GM19238 (cell line): ENCODE measurements at regions not wholly inside any gene's neighbourhood (a gene's known extent, or its start where the extent isn't known, plus 50 kb on each side); places are given as distances from the start of the nearest gene placed in this dataset.

Source experiments
- DNase-seq: peaks from one replicate; pipeline ENCODE4 v3.0.0; 2011; ENCODE audit warnings: low spot score; ENCODE audit not compliant: insufficient read length

DNA sequence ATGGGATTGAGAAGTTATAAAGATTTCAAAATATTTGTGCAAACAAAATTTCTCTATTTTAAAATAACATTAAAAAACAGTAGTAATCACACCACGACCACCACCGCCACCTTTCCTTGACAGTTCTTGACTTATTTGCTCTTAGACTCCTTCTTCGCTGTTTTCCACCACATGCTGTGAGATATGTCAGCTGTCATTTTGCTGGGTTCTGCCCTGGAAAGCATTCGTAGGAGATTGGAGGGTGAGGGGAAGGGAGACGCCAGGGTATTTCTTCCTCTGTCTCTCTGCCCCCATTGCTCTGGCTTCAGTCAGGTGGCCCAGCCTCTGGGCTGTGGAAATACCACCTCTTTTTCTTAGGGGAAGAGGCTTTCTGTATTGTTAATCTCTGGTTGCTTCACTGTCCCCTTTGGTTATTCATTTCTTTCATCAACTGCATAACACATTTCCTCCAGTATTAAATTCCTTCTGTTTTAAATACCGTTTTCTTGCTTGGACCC lies 186.2 kb downstream of the NEDD1 start:
- no peak for DNase-seq

DNA sequence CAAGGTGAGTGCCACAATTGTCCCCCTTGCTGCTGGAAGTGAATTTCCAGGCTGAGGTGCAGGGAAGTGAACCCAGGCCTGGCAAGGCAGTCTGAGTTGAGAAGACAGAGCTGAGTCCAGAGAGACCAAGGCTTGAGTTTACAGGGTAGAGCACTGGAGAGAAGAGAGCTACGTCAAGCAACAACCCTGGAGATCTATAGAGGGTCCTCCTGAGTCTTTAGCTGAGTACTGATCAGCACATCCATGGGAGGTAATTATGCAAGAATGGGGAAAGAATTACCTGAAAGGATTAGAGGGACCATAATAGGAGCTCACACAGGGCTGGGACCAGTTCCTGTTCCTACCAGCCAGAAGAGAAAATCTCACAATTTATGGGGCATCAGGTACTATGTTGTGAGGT lies 190.7 kb downstream of the NEDD1 start:
- DNase-seq = no peak

DNA sequence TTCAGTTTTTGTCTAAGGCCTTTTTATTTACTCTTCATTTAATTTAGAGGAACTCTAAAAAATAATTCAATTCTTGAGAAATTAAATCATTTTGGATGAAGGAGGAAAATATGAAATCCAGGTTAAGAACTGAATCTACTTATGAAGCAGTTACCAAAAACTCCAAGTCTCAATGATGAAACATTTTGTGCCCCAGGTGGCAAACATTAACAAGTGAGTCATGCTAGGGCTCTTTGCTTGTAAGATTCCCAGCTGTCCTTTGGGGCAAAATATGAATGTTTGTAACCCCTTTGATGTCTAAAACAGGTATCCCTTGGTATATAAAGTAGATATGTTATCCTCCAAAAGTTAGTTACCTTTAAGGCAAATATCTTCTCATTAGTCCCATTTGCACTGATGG lies 202.4 kb downstream of the NEDD1 start:
- no peak for DNase-seq

DNA sequence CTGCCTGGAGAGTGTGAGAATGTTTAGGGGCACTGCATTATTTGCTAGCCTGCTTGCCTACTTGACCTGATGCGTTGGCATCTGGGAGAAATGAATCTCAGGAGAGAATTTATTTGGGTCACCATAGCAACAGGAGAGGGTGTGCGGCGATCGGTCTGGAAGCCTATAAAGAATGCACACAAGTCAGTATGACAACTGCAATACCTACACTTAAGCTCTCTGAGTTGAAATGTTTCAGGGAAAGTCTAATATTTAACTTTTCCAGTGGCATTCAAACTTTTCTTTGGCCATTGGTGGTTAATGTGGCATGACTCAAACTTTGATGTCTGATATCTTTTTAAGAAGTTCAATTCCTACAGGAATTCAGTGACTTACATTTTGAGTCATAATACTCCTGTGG lies 205.1 kb downstream of the NEDD1 start:
- no peak for DNase-seq

DNA sequence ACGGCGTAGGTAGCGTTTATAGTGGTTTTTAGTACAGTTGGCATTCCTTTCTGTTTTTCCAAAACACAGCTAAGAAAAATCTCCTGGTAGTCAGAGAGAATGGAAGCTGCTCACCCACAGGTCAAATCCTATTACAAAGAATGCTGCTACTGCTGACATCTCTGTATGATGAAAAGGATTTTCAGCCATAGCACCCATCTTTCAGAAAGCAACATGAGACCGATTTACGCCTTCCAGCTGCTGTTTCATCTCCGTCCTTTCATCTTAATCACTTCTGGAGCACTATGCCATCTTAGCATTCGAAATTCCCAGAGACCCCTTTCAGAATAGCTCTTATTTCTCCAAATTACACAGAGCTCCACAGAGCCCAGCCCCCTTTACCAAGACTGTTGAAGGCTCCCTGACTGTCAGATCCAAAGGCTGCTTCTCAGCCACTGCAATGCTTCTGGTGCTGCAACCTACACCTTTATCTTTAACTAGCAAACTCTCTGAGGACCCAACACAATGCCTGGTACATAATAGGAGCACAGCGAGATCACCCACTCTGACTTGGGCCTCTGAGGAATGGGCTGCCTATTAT lies 211.8 kb downstream of the NEDD1 start:
- DNase-seq = no peak

DNA sequence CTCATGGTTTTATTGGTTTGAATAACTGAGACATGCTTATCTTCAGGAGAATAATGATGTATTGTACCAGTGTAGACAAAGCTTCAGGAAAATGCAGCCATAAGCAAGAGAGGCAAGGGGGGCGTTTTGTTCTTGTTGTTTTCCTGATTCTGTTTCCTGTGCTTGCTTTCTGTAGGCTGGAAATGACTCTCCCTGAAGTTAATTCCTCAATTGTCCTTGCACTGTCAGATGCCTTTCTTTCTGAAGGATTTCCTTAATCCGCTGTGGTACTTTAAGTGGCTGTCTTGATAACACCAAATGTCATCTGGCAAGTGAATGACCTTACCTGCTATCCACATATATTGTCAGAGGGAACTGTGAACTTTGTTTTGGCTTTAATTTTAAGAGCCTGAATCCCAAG lies 220.0 kb downstream of the NEDD1 start:
- no peak for DNase-seq

DNA sequence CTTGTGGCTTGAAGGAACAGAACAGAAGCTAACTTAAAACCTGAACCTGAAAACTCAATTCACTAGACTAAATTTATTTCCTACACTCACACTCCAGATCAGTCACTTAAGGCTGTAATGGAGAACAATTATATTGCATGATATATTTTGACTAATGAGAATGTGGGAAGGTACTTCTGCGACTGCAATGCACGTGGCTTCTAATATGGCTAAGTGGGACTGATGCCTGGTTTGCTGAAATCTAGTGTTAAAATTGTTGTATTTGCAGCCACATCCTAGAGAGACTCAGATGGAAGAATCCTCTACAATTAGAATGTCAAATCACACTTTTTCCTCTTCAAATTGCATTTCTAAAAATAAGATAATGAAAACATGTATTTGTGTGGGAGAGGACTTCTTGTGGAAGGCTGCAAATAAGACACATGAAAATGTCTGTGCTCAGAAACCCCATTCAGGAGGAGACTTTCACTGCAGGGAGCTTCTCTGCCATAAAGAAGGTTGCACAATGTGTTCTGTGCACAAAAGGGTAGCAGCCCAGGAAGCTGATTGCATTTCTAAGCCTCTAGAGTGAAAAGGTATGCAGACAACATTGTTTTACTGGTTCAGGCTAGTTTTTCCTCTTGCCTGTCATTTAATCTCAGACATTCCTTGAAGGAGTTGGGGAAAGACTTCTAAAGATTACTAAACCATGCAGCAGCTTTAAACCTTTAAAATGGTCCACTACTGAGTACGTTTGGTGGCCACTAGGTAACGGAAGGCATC lies 224.3 kb downstream of the NEDD1 start:
- DNase-seq = no peak

DNA sequence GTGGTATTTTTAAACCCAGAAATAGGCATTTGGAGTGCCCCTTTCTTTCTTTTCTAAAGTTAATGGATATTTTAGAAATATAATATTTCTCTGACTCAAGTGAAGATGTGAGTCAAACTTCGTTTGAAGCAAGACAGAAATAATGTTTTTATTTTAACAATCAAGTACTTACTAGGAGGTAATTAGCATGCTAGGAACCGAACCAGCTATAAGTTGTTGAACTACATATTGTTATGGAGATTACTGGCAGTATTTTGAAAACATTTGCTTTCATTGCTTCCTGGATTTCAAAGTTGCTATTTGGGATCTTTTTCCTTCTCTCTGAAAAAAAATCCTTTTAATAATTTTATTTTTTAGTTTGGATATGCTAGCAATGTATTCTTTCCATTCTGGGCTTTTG lies 225.2 kb downstream of the NEDD1 start:
- DNase-seq = no peak

DNA sequence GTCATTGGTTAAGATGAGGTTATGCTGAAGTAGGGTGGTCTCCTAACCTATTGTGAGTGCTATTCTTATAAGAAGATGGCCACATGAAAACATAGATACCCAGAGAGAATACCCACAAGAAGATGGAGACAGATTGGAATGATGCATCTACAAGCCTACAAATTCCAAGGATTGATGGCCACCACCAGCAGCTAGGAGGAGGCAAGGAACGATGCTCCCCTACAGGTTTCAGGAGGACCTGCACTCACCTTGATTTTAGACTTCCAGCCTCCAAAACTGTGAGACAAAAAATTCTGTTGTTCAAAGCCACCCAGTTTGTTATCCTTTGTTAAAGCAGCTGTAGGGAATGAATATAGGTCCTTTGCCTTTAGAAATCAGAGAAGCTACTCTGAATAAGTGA lies 227.4 kb downstream of the NEDD1 start:
- no peak for DNase-seq

DNA sequence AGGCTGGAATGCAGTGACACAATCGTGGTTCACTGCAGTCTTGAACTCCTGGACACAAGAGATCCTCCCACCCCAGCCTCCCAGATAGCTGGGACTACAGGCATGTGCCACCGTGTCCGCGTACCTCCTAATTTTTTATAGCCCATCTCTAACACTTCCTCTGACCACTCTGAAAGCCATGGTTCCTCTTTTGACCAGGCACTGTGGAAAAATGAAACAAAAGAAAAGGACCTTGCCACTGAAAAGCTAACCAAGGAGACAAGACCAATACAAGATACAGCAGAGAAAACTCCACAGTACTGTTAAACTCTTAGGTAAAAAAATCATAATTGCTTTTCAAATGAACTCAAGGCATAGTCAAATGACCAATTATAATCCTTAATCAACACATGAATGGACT lies 233.3 kb downstream of the NEDD1 start:
- DNase-seq = no peak

DNA sequence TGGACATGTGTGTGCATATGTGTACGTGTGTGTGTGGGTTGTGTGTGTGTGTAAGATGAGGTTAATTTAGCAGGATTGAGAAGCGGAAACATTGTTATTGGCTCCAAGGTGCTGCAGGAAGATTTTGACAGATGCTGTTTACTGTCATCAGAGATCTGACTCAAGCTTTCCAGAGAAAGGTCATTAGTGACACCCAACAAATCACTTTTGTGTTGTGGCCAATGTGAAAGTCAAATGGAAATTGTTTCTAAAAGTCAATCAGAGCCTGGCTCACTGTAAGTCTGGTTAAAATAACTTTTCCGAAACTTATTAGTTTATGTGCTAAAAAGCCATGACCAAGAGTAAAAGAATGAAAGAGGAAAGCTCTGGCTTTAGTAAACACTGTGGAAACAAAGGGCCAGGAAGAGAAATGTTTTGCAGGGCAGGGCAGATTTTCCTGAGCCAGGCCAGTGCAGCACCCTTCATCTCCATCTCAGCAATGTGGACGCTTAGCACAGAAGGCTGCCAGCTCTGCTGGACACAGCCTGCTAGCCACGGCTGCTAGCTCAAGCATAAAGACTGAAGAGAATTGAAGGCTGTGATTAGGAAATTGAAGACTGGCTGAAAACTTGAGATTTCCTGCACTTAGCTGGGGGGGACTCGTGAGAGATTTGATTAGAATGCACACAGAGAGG lies 235.8 kb downstream of the NEDD1 start:
- no peak for DNase-seq

DNA sequence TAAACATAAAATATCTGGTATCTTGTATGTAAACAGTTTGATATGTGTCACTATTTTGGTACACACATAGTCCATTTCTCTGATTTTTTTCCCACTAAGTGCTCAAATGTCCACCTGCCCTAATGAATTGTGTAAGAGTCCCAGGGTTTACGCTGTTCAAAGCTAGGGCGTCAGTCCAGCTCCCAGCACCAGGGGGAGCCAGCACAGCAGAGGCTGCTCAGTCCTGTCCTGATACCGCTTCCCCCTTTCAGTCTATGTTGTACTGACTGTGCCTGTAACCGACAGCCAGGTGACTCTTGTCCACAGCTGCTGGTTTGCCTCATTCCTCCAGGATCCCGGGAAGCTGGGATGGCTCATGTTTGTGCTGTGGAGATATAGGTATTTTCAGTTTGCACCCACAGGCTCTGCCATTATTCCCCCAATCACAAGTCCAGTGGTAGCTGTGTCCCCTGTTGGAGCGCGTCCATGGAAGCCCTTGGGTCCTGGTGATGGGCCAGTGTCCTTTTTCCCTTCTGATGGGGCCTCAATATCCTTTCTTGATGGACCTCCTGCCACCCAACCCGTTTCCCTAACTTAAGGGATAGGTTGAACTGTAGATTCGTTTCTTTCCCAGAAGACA lies 242.0 kb downstream of the NEDD1 start:
- DNase-seq = peak; percentile 27

DNA sequence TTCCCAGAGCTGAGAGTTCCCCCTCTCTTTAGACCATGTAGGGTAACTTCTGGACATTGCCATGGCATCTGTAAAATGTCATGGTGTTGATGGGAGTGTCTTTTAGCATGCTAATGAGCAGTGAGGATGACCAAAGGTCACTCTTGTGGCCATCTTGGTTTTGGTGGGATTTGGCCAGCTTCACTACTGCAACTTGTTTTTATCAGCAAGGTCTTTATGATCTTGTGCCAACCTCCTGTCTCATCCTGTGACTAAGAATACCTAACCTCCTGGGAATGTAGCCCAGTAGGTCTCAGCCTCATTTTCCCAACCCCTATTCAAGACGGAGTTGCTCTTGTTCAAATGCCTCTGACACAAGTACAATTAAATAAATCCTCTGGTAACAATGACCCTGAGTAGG lies 244.4 kb downstream of the NEDD1 start:
- DNase-seq = no peak

DNA sequence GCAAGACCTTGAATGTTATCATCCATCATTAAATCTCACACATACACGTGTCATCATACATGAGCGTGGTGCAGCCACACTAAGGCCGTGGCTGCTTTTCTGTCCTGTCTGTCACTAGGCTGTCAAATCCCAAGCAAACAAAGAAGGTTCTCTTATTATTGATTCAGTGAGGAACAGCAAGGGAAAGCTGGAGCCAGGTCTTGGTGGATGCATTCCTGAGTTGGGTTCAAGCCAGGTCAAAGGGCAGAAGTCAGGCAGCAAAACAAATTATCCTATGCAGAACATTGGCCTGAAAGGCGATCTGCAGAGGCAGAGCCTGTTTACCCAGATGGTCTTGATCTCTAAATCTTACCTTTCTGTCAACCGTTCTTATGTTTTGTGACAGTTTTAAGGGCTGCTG lies 252.3 kb downstream of the NEDD1 start:
- DNase-seq = no peak

DNA sequence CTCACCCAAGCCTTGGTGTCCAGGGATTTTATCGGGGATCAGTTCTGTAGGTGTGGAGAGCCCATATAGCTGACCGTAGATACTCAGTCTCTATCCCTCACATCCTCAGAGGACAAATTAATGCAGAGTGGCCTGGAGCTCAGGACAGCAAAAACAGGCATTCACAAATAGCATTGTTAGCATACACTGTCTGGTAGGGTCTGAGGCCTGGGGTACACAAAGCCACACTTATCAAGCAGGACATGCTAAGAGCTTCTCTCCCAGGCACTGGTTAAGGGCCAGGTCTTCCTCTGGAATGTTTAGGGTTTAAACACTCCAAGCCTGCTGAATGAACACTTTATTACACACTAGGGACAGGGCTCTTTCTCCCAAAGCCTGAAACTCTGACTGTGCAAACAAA lies 253.2 kb downstream of the NEDD1 start:
- DNase-seq = no peak

DNA sequence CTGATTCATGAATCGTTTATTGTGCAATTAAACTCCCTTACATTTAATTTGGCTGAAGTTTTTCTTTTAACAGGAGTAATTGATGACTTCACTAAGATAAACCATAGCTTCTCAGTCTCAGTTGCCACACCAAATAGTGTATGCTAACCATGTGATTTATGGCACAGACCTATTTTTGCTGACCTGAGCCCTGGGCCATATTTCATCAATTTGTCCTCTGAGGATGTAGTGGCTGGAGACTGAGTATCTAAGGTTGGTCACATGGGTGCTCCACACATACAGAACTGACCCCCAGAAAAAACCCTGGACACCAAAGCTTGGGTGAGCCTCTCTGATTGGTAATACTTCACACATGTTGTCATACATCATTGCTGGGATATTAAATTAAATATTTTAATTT lies 255.1 kb downstream of the NEDD1 start:
- no peak for DNase-seq

DNA sequence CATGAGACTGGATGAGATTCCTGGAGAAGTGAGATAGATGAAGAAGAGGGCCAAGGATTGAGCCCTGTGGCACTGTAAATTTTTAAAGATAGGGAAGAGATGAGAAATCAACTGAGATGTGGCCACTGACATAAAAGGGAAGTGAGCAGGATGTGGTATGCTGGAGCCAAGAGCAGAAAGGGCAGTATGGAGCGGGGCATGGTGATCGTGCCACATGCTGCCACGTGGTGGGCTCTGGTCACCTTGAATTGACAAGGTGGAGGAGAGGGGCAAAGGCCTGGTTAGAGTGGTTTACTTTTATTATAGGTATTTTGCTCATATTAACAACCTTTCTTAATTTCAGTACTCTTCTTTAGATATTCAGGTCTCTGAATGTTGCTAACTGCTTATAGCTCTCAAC lies 257.9 kb downstream of the NEDD1 start:
- no peak for DNase-seq

DNA sequence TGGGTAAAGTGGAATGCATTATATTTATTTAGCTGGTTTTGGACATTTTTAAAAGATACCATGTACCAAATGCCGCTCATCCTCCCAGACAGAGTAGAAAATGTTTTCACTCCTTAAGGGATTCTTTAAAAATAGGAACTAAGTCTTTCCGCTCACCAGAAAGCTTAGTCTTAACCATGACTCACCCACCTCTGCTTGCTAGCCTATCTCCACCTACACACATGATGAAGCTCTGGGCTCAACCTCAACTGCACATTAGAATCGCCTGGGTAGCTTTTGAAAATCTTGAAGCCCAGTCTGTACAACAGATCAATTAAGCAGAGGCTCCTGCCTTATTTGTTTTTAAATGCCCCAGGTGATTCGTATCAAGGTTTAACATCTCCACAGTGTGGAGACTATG lies 260.5 kb downstream of the NEDD1 start:
- no peak for DNase-seq

DNA sequence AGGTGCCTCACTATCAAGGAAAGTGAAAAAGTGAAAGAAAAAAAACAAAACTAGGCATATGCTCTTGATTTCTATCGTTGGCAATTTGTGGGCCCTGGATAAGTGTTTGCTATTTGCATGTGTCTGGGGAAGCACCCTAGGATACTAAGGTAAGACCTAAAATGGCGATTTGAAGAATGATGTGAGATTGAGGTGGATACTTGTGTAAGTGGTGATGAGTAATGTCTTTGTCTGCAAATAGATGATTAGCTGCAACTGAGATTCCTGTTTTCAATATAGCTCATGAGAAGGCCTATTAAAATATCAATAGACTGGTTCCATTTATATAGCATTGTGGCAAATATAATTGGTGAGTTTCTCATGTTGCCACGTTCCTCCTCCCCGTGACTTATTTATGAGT lies 261.7 kb downstream of the NEDD1 start:
- no peak for DNase-seq

DNA sequence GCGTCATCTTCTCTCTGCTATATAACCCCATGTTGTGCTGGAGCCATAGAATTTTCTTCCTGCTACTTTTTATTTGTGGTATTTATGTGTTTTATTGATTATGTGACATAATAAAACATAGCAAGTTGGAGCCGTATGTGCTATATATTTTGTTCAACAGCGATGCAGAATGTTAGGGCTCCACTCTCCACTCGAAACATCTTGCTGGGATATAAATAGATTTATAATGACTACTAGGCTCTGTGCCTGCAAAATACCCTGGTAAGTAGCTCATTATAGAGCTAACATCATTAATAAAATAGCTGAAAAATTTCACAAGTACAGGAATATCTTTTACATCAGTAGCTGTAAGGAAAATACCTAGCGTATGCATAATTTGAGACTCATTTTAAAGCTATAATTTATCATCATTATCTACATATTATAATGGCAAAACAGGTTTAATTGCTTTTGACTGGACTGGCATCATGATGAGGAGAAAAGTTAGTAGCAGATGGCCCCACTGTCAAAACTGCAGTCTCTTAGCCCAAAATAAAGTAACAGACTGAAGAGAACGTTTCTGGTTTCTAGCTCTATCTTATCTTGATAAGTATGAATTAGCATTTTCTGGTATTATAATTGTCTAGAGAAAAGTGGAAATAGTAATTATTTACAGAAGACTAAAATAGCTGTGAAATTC lies 263.0 kb downstream of the NEDD1 start:
- no peak for DNase-seq

DNA sequence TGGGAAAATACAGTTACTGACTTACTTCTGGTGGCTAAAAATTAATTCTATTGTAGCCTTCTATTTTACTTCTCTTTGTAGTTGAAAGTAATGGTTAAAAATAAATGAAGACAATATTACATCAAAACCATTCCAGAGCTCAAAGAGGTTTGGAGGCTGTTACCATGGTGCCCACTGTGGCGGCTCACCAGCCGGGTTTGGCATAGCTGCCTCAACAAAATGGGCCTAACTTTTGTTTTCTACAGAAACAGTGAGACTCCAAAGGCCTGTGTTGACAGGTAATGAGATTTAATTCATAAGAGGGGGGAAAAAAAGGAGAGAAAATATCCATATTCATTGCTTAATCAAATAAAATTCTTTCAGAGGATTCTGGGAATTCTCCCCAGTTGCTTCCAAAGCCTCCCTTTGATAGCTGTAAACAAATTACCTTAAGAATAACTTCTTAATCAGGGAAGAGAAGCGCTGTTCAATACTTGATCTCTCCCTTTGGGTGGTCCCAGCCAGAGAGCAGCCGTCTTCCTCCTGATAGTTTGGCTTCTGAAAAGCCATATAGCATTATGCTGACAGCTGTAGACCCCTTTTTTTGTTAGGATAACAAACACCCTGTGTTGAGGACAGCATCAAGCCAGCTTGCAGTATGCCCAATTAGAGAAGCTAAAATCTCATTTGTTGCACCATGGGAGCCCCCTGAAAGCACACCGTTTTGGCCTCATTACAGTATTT lies 266.8 kb downstream of the NEDD1 start:
- no peak for DNase-seq
